H1 (cell line): ENCODE measurements at regions not wholly inside any gene's neighbourhood (a gene's known extent, or its start where the extent isn't known, plus 50 kb on each side); places are given as distances from the start of the nearest gene placed in this dataset.
A peak's percentile ranks its signal among the peaks of the same experiment; 100 is the strongest.

Experiments
- CTCF ChIA-PET: fragments of 300-600 bp; sonication (Branson Sonifier 250); formaldehyde crosslinking; loops from one replicate; lab custom pipeline; 2021; ENCODE audit not compliant: partially characterized antibody; lab: Charles Lee
- POLR2A ChIA-PET: fragments of 300-600 bp; sonication (Branson Sonifier 250); formaldehyde crosslinking; loops from one replicate; lab custom pipeline; 2021; ENCODE audit warnings: inconsistent platforms; ENCODE audit not compliant: partially characterized antibody; lab: Charles Lee
- DNase-seq, 2 experiments: peaks; one replicate each; pipeline versions ENCODE4 v3.0.0 to v3.0.0-alpha.2; 2010 to 2022; ENCODE audit warnings: low spot score in 2 of 2, low read depth in 1 of 2, mixed read lengths in 1 of 2
- FAIRE-seq: peaks from 2 replicates; lab custom pipeline; 2011; peaks lifted over from hg19 to GRCh38; lab: Jason Lieb, UNC
- H2AFZ ChIP-seq: 2 replicates; pipeline ENCODE4 v1.8.1; 2012; ENCODE audit warnings: low read length, inconsistent platforms
- H2AK5ac ChIP-seq: 2 replicates; pipeline ENCODE4 v1.6.1; 2013; ENCODE audit warnings: low read depth, low read length
- H2BK120ac ChIP-seq: replicated peaks from 2 replicates; pipeline ENCODE3; 2013; ENCODE audit warnings: low read depth, low read length, inconsistent platforms
- H2BK12ac ChIP-seq: 2 replicates; pipeline ENCODE4 v1.6.1; 2013; ENCODE audit warnings: low read depth, low read length
- H2BK15ac ChIP-seq: 2 replicates; pipeline ENCODE4 v1.6.1; 2013; ENCODE audit warnings: low read length
- H2BK20ac ChIP-seq: 2 replicates; pipeline ENCODE4 v1.6.1; 2013; ENCODE audit warnings: low read length
- H2BK5ac ChIP-seq: 2 replicates; pipeline ENCODE4 v1.6.1; 2013; ENCODE audit warnings: low read depth, low read length
- H3K14ac ChIP-seq: 2 replicates; pipeline ENCODE4 v1.6.1; 2013; ENCODE audit warnings: inconsistent platforms; ENCODE audit not compliant: insufficient read length
- H3K18ac ChIP-seq: 2 replicates; pipeline ENCODE4 v1.6.1; 2013; ENCODE audit warnings: low read length; ENCODE audit errors: extremely low read depth
- H3K23ac ChIP-seq: 2 replicates; pipeline ENCODE4 v1.6.1; 2013; ENCODE audit warnings: inconsistent platforms; ENCODE audit not compliant: insufficient read length
- H3K23me2 ChIP-seq: 2 replicates; pipeline ENCODE4 v1.6.1; 2013; ENCODE audit warnings: low read depth, low read length
- H3K27ac ChIP-seq: 2 replicates; pipeline ENCODE4 v1.6.1; 2011; ENCODE audit warnings: low read depth, low read length, inconsistent platforms
- H3K27me3 ChIP-seq, 4 experiments: replicated peaks in 1 of 4; 1 replicate in 1 of 4; 2 replicates in 3 of 4; pipeline versions ENCODE4 v1.6.1 to v1.8.1; 2011 to 2013; ENCODE audit warnings: low read length in 3 of 4, mild to moderate bottlenecking in 3 of 4, inconsistent platforms in 2 of 4, mixed read lengths in 2 of 4, moderate library complexity in 1 of 4; ENCODE audit not compliant: control insufficient read depth in 3 of 4, insufficient read depth in 3 of 4; ENCODE audit errors: extremely low read depth in 1 of 4
- H3K36me3 ChIP-seq, 4 experiments: 2 replicates each; pipeline versions ENCODE4 v1.6.1 to v1.8.1; 2011 to 2013; ENCODE audit warnings: mild to moderate bottlenecking in 4 of 4, low read length in 3 of 4, moderate library complexity in 2 of 4, control low read depth in 1 of 4, inconsistent platforms in 1 of 4; ENCODE audit not compliant: insufficient read depth in 4 of 4, control insufficient read depth in 2 of 4
- H3K4ac ChIP-seq: replicated peaks from 2 replicates; pipeline ENCODE3; 2013; ENCODE audit warnings: low read length, low read depth, mixed read lengths, inconsistent platforms; ENCODE audit not compliant: insufficient read length
- H3K4me1 ChIP-seq, 4 experiments: replicated peaks in 1 of 4; 1 replicate in 1 of 4; 2 replicates in 3 of 4; pipeline versions ENCODE4 v1.6.1 to v1.8.1; 2011 to 2013; ENCODE audit warnings: low read length in 3 of 4, inconsistent platforms in 2 of 4, mixed read lengths in 1 of 4; ENCODE audit not compliant: insufficient read depth in 4 of 4, control insufficient read depth in 3 of 4
- H3K4me2 ChIP-seq, 2 experiments: 2 replicates each; pipeline versions ENCODE4 v1.6.1 to v1.8.1; 2011 to 2013; ENCODE audit warnings: low read depth in 2 of 2, low read length in 2 of 2, control low read depth in 1 of 2, inconsistent platforms in 1 of 2, mild to moderate bottlenecking in 1 of 2; ENCODE audit not compliant: insufficient read depth in 1 of 2
- H3K4me3 ChIP-seq, 4 experiments: fragments of 200-600, 300-600 bp in 1 of 4; sonication (generic), shearing (Covaris generic), sonication (Bioruptor Twin) in 1 of 4; 2 replicates each; pipeline versions ENCODE4 v1.5.1 to v1.8.1; 2011 to 2016; ENCODE audit warnings: low read length in 4 of 4, low read depth in 3 of 4, control low read depth in 2 of 4, inconsistent platforms in 2 of 4, mild to moderate bottlenecking in 2 of 4, mixed read lengths in 1 of 4, moderate library complexity in 1 of 4; ENCODE audit not compliant: insufficient read depth in 2 of 4; ENCODE audit errors: extremely low read depth in 1 of 4
- H3K56ac ChIP-seq: replicated peaks from 2 replicates; pipeline ENCODE3; 2013; ENCODE audit warnings: low read depth, mild to moderate bottlenecking, mixed read lengths, low read length, inconsistent platforms; ENCODE audit not compliant: insufficient read length
- H3K79me1 ChIP-seq: 2 replicates; pipeline ENCODE4 v1.6.1; 2013; ENCODE audit warnings: low read depth, low read length, control low read depth
- H3K79me2 ChIP-seq, 2 experiments: 2 replicates each; pipeline versions ENCODE4 v1.6.1 to v1.8.1; 2012 to 2013; ENCODE audit warnings: low read length in 2 of 2, mild to moderate bottlenecking in 2 of 2, inconsistent platforms in 1 of 2; ENCODE audit not compliant: insufficient read depth in 2 of 2, control insufficient read depth in 1 of 2
- H3K9ac ChIP-seq, 4 experiments: replicated peaks in 1 of 4; 1 replicate in 1 of 4; 2 replicates in 3 of 4; pipeline versions ENCODE4 v1.6.1 to v1.8.1; 2011 to 2013; ENCODE audit warnings: low read depth in 3 of 4, low read length in 3 of 4, control low read depth in 2 of 4, mild to moderate bottlenecking in 2 of 4, moderate library complexity in 2 of 4, inconsistent platforms in 1 of 4; ENCODE audit errors: extremely low read depth in 1 of 4
- H3K9me3 ChIP-seq, 2 experiments: 2 replicates each; pipeline versions ENCODE4 v1.6.1 to v1.8.1; 2012 to 2013; ENCODE audit warnings: mild to moderate bottlenecking in 2 of 2, moderate library complexity in 2 of 2, control low read depth in 1 of 2, inconsistent platforms in 1 of 2, low read depth in 1 of 2, low read length in 1 of 2, mixed read lengths in 1 of 2; ENCODE audit not compliant: insufficient read depth in 2 of 2
- H4K20me1 ChIP-seq, 2 experiments: replicated peaks in 1 of 2; 2 replicates each; pipeline versions ENCODE3 to v1.8.1; 2011 to 2013; ENCODE audit warnings: inconsistent platforms in 2 of 2, low read length in 2 of 2, mild to moderate bottlenecking in 1 of 2; ENCODE audit not compliant: insufficient read depth in 2 of 2, control insufficient read depth in 1 of 2
- H4K5ac ChIP-seq: 2 replicates; pipeline ENCODE4 v1.6.1; 2013; ENCODE audit warnings: low read length, low read depth, mixed read lengths, inconsistent platforms; ENCODE audit not compliant: insufficient read length
- H4K8ac ChIP-seq: 2 replicates; pipeline ENCODE4 v1.8.0; 2013; ENCODE audit warnings: mild to moderate bottlenecking, moderate library complexity, low read length, inconsistent platforms; ENCODE audit not compliant: insufficient read depth; ENCODE audit errors: extremely low read depth
- H4K91ac ChIP-seq: replicated peaks from 2 replicates; pipeline ENCODE3; 2013; ENCODE audit warnings: low read length, mixed read lengths, inconsistent platforms; ENCODE audit not compliant: insufficient read length
- BACH1 ChIP-seq: IDR thresholded peaks from 2 replicates; pipeline ENCODE4 v1.6.1; 2012; ENCODE audit warnings: low read length, improper control_type of control experiment
- CEBPB ChIP-seq: IDR thresholded peaks from 2 replicates; pipeline ENCODE4 v1.6.1; 2012; ENCODE audit warnings: low read depth, low read length
- SIX5 ChIP-seq: IDR thresholded peaks from 2 replicates; pipeline ENCODE4 v1.6.1; 2011; ENCODE audit warnings: mild to moderate bottlenecking, low read depth, low read length
- WGBS, 2 experiments: shearing (Covaris generic) in 1 of 2; methylation state at CpG; one replicate each; pipeline versions ENCODE4 v1.1.6 to v1.1.7; 2013 to 2015; ENCODE audit warnings: low lambda C conversion rate in 2 of 2, mixed read lengths in 2 of 2, inconsistent platforms in 1 of 2, low coverage in 1 of 2, missing lambda C conversion rate in 1 of 2; ENCODE audit not compliant: insufficient replicate concordance in 2 of 2, insufficient coverage in 1 of 2, insufficient read length in 1 of 2; ENCODE audit errors: extremely low coverage in 1 of 2, missing lambda C conversion rate in 1 of 2; 5-methylcytosine and 5-hydroxymethylcytosine counted together

DNA sequence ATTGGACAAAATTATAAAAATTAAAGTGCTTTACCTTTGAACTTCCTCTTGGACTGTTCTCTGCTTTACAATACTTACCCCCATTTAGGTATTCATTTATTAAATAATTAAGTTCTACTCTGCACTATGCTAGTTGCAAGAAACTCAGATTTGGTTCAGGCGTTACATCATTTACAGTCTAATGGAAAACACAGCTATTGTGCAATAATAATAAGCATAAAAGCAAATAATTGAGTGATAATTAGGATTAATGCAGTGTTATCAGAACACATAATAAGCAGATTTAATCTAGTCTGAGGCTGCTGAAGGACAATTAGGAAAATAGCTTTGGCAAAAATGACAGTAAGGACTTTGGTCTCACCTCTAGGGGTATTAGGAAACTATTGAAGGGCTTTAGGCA, 493.2 kb upstream of the ADARB2 start:
- POLR2A ChIA-PET: interaction anchor here (0.8 kb wide), 1 partner anchor 19 kb away, joined by 3 read pairs; no protein-coding TSS in a partner anchor
- 92% methylated on average over 1 of the region's 1 CpG; no CpG with 5 or more reads in 1 of the 2 experiments for WGBS, 2 experiments

More for the DNA sequence above, 493.2 kb upstream of the ADARB2 start:
- Histone ChIP-seq H2BK20ac (no peak overlapping the region), H3K79me2 (no peaks in the 10 kb centered on the region), H4K91ac (no peak overlapping the region), H2BK15ac (no peak overlapping the region), H3K9ac (no peak overlapping the region), H2BK12ac (no peak overlapping the region), H4K20me1 (no peaks in the 10 kb centered on the region), H2AFZ (no peak overlapping the region), H3K23me2 (no peaks in the 10 kb centered on the region), H3K4me1 (no peaks in the 10 kb centered on the region), H3K27ac (no peak overlapping the region), H3K23ac (no peak overlapping the region), H2BK5ac (no peak overlapping the region), H3K18ac (no peak overlapping the region), H4K8ac (no peak overlapping the region), H3K9me3 (no peaks in the 10 kb centered on the region), H3K36me3 (no peaks in the 10 kb centered on the region), H3K56ac (no peak overlapping the region), H3K14ac (no peak overlapping the region), H3K4me2 (no peak overlapping the region), H2AK5ac (no peak overlapping the region), H2BK120ac (no peak overlapping the region), H3K79me1 (no peaks in the 10 kb centered on the region), H3K4ac (no peak overlapping the region), H4K5ac (no peak overlapping the region), H3K27me3 (no peaks in the 10 kb centered on the region), H3K4me3 (no peak overlapping the region)
- CTCF ChIA-PET: no interaction called here
- DNase-seq: no peak
- TF ChIP-seq BACH1 (no peak), CEBPB (peak; percentile 56; the same call in 1 of the 2 replicates), SIX5 (no peak)
- FAIRE-seq: no peak
